Central memory CD4-positive, alpha-beta T cell (primary cell): ENCODE measurements at regions not wholly inside any gene's neighbourhood (a gene's known extent, or its start where the extent isn't known, plus 50 kb on each side); places are given as distances from the start of the nearest gene placed in this dataset.
"Not testable (repeated sequence)": the region's sequence is repeated elsewhere in the genome, so short reads cannot be mapped to it uniquely, and the experiment has no call there.

Experiments
- DNase-seq: peaks from one replicate; pipeline ENCODE4 v3.0.0; 2022

- DNase-seq, result no peak
Observed at GRCh38 chr1:218886101-218886871, 287.4 kb upstream of the LYPLAL1 start.

DNA sequence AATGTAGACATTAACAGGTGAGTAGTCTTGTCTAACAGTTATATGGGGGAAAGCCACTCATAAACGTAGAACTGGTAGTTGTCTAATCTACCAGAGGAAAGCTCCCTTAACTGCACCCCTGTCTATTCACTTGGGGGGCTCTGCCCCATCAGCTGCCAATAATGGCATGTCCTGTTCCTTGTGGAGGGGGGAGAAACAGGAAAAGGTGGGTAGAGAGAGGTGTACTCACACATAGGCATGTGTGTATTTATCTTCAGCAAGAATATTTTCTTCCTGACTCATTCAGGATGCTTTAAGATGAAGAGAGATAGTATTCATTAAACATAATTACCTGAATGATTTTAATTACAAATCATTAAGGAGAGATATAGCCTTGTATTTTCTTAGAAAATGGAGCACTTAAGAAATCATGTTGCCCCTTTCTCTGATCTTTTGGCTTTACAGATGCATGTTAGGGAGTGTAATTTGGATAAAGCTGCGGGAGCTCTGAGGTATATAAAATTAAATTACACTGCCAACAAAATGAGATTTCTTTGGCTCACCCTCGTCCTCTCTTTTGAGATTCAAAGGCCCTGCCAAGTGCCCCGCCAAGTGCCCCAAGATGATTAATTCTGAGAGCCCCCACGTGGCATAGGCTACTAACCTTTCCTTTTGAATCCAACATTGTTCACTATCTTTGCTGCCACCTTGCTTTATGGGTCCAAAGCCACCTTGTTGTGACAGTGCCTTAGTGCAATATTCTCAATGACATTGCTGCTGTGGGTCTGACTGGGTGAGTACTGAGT lies 286.3 kb upstream of the LYPLAL1 start:
- no peak for DNase-seq

DNA sequence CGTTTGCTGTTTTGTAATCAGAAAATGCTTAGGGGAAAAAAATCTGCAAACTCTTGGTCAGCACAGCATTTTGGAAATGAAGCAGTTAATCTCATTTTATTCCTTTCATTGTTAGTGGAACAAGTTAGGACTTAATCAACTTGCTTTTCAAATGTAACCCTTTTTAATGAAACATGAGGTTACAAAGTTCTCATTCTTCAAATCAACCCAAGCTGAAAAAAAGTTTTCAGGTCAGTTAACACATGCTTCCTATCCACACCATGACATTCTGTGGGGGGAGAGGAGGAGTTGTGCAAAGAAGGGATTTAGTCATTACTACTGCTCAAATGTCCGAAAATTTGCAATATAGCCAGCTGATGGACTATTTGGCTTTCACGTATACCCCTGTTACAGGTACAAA lies 283.2 kb upstream of the LYPLAL1 start:
- DNase-seq, result no peak

DNA sequence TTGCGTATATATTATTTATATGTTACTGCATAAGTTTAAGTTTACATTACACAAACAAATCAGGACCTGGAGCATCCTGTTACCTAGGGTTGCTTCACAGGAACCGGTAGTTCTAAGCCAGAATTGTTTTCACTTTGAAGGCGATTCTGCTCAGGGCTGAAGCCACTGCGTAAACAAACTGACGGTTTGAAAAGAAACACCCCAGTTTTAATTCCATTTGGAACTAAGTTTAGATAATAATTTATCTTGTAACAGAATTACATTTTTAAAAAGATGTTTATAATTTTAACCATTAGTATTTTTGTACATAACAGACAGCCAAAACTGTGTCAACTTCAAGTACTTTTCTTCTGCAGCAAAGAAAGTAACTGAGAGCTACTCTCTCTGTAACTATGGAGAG lies 282.1 kb upstream of the LYPLAL1 start:
- DNase-seq, result no peak

DNA sequence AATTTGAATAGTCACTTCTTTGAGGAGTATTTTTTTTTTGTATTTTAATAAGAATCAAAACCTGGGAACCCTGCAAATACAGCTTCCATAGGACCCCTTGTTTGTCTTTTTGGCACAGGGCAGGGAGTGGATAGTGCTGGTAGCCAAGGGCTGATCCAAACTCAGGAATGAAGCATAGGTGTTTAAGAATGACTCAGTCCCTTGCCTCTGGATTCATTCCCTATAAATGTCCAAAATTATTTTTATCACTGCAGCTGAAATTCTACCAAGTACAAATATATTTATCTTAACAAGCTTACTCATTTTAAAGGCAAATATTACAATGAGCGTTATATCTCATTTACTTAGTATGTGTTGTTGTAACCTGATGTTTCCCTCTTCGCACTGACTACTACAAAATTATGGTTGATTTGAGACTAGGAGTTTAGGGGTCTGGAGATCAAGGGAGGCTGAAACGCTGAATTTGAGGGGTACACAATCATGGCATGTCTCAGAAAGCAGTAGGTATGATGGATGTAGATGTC lies 278.6 kb upstream of the LYPLAL1 start:
- no peak for DNase-seq

GRCh38 chr1:218896202-218896601 lies 277.5 kb upstream of the LYPLAL1 start:
- no peak for DNase-seq

GRCh38 chr1:218898921-218899320 lies 274.8 kb upstream of the LYPLAL1 start:
- no peak for DNase-seq

DNA sequence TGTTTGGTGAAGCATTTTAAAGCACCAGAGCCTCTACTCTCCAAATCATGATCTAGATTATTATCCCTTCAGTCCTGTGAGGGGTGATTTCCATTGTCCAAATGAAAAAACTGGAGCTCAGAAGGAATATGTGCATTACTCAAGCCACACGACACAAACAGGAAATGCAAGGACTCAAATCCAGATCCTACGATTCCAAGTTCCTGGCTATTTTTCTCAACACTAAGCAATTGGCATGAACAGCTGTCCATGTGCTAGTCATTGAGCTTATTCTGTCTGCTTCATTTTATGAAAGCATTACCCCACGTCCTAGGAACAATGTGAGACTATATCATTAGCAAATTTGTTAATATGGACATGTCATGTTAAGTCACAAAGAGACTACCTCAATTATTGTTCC lies 273.1 kb upstream of the LYPLAL1 start:
- DNase-seq, result no peak

- no peak for DNase-seq
Observed at GRCh38 chr1:218904416-218904815, 269.3 kb upstream of the LYPLAL1 start.

GRCh38 chr1:218916720-218917119 lies 257.0 kb upstream of the LYPLAL1 start:
- DNase-seq, result no peak

GRCh38 chr1:218917656-218918055 lies 256.0 kb upstream of the LYPLAL1 start:
- DNase-seq, result no peak

DNA sequence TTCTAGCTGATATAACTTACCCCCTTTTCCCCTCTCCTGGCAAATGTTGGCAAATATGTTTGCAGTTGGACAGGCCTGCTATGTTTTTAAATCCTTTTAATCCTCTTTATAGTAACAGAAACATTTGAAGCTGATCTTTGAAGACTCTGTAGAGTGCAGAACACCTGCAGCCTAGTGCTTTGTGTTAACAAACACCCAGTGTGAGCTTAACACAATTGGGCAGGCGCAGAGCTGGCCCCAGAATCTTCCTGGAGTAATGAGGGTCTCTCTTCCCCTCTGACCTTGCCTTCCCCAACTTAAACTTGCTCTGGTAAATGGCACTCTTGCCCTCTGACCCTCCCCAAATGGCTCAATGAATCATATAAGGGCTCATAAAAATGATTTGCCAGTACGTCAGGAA lies 247.9 kb upstream of the LYPLAL1 start:
- no peak for DNase-seq

GRCh38 chr1:218926631-218927030 lies 247.0 kb upstream of the LYPLAL1 start:
- DNase-seq, result no peak

GRCh38 chr1:218930000-218930399 lies 243.7 kb upstream of the LYPLAL1 start:
- DNase-seq, result no peak

GRCh38 chr1:218930472-218931241 lies 243.0 kb upstream of the LYPLAL1 start:
- no peak for DNase-seq

- no peak for DNase-seq
Observed at GRCh38 chr1:218931324-218931723, 242.4 kb upstream of the LYPLAL1 start.

DNA sequence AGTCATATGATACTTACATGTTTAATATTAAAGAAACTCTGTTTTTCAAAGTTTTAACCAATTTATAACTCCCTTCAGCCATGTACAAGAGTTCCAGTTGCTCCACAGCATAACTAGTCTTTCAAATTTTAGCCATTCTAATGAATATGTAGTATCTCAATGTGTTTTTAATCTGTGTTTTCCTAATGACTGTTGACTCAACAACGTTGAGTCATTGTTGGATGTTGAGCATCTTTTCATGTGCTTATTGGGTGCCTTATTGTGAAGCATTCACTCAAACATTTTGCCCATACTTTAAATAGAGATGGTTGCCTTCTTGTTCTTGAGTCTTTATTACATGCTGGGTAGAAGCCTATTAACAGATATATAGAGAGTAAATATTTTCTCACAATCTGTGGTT lies 240.2 kb upstream of the LYPLAL1 start:
- no peak for DNase-seq

- DNase-seq, result not testable (repeated sequence)
Observed at GRCh38 chr1:218935408-218935807, 238.3 kb upstream of the LYPLAL1 start.

DNA sequence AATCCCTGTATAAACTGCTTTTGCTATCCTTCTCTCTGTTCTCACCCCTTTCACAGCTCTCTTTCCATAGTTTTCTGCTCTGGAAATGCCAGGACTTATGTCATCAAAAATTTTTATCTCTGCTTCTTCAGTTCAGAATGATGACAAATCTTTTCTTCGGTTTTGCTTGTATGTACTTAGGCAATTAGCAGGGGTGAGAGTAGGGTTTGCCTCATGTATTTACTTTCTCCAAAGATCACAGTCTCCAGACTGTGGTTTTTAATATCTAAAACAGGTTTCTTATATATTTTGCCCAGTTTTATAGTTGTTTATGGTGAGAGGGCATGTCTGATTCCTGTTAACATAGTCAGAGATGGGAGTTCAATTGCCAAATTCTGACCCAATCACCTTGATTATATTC lies 235.4 kb upstream of the LYPLAL1 start:
- DNase-seq, result no peak

DNA sequence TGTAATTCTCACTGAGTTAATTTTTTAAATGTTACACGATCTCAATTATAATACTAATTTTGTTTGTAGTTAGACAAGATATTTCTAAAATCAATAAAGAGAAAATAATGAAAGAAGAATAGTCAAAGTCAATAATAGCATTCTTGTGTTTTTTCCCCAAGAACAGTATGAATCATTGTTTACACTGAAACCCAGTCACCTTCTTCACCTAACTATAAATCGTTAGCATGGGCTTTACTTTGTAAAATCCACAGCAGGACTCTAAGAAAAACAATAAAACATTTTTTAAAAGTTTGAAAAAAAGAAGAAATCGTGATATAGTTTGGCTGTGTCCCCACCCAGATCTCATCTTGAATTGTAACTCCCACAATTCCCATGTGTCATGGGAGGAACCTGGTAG lies 234.6 kb upstream of the LYPLAL1 start:
- DNase-seq, result no peak

DNA sequence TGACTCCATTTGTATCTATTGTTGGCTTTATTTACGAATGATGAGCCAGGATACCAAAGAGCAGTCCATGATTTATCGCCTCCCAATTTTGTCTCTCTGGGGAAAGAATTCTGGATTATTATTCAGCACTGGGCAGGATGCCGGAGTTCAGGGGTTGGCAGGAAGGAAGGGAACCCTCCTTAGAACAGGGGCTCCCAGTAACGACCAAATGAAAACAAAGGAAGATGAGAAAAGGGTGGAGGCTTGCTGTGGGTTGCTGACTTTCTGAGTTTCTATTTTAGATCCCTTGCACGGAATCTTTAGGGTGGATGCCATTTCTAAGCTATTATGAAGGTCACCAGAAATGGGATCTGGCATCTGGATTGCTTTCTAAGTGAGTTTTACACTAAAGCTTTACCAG lies 231.2 kb upstream of the LYPLAL1 start:
- no peak for DNase-seq

DNA sequence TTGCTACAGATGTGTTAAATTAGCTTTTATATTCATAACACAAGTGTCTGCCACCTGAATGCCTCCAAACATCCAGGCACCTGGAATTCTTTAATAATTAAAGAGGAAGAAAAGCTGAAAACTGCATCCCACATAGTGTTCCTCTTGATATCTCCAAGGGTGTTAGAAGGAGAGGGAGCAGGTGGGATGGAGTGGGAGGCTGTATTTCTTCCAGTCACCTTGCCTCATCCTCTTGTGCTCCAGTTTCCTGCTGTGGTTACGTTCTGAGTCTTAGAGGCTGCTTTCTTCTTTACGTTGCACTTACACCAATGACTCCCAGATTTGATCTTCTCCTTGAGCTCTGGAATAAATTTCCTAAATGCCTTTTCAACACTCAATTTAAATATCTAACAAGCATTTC lies 230.3 kb upstream of the LYPLAL1 start:
- no peak for DNase-seq

DNA sequence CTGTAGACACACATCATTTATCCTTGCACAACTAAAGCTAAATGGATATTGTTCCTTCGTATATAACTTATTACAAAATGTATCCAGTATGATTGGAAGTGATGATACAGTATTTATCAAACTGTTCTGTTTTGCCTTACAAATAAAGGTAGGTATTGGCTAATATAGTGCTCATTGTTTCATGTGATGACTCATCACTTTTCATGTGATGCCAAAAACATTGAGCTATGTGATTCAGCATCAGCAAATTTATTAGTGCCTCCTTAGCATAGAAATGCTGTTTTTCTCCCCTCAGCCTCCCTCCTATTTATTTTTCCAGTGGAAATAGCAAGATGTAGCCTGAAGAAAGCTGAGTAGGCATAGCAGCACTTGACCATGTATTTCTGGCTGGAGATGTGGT lies 228.6 kb upstream of the LYPLAL1 start:
- DNase-seq, result no peak
